ENCODE measurements at regions not wholly inside any gene's neighbourhood (a gene's known extent, or its start where the extent isn't known, plus 50 kb on each side); places are given as distances from the start of the nearest gene placed in this dataset.
"Not testable (repeated sequence)": the region's sequence is repeated elsewhere in the genome, so short reads cannot be mapped to it uniquely, and the experiment has no call there.

DNA sequence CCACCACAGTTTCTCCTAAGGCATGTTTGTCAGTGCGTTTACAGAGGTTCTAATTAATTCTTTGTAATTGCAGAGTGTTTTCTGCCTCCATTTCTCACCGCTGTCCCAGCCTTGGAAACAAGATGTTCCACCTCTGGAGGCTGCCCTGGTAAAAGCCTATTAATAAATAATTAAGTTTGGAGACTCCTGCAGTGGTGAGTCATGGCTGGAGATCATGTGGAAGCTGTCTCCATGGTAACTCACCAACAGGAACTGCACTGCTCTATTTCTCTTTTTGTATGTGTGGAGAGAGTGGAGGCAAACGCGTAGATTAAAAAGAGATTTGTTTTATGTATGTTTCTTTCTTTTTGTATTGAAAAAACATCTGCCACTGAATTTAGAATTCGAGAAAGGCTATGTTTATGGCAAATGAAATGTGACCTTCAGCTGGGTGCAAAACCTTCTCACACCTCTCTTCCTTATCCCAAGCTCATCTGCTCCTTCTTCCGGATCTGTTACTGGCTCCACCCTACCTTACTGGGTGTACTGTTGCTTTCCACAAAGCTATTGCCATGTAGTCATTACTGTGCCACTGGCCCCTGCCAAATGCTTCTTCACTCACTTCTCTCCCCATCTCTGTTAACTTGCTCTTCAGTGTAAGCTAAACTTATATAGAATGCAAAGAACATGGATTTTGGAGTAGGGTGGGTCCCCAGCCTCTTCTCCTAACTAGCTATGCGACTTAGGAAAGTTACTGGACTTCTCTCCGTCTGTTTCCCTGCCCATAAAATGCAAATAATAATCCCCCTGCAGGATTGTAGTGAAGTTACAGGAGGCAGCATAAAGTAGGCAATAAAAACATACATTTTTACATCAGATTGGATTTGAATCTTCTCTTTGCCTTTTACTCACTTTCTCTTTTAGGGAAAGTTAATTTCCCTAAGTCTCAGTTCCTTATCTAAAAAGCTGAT is 778.5 kb downstream of the NTRK3 start:
- H3K27ac ChIP-seq: no peak overlapping the region
- no peak for TF ChIP-seq CTCF (IDR thresholded peaks at IDR 0.05)
- no peak for TF ChIP-seq ZFX (IDR thresholded peaks at IDR 0.05; ENCODE audit: borderline replicate concordance)

- TF ChIP-seq CTCF (IDR thresholded peaks at IDR 0.05): no peak
- TF ChIP-seq ZFX (IDR thresholded peaks at IDR 0.05; ENCODE audit: borderline replicate concordance): no peak
- no peak overlapping the region for H3K27ac ChIP-seq
Measured at GRCh38 chr15:87477026-87477425, 779.5 kb downstream of the NTRK3 start.

GRCh38 chr15:87470923-87471322 is 785.6 kb downstream of the NTRK3 start:
- TF ChIP-seq ZFX (IDR thresholded peaks at IDR 0.05; ENCODE audit: borderline replicate concordance): no peak
- TF ChIP-seq CTCF (IDR thresholded peaks at IDR 0.05): no peak

DNA sequence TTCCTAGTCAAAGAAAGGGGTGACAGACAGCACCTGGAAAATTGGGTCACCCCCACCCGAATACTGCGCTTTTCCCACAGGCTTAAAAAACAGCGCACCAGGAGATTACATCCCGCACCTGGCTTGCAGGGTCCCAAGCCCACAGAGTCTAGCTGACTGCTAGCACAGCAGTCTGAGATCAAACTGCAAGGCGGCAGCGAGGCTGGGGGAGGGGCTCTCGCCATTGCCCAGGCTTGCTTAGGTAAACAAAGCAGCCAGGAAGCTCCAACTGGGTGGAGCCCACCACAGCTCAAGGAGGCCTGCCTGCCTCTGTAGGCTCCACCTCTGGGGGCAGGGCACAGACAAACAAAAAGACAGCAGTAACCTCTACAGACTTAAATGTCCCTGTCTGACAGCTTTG is 792.6 kb downstream of the NTRK3 start:
- not testable (repeated sequence) for H3K27ac ChIP-seq

More at GRCh38 chr15:87470923-87471322, 785.6 kb downstream of the NTRK3 start:
- no peak overlapping the region for H3K27ac ChIP-seq

GRCh38 chr15:87461631-87462030 is 794.9 kb downstream of the NTRK3 start:
- no peak for TF ChIP-seq CTCF (IDR thresholded peaks at IDR 0.05)
- no peak for TF ChIP-seq ZFX (IDR thresholded peaks at IDR 0.05; ENCODE audit: borderline replicate concordance)
- H3K27ac ChIP-seq: no peak overlapping the region

- no peak overlapping the region for H3K27ac ChIP-seq
- no peak for TF ChIP-seq CTCF (IDR thresholded peaks at IDR 0.05)
- TF ChIP-seq ZFX (IDR thresholded peaks at IDR 0.05; ENCODE audit: borderline replicate concordance): no peak
Measured at GRCh38 chr15:87454860-87455259, 801.7 kb downstream of the NTRK3 start.

GRCh38 chr15:87450314-87450713 is 806.2 kb downstream of the NTRK3 start:
- no peak overlapping the region for H3K27ac ChIP-seq
- TF ChIP-seq ZFX (IDR thresholded peaks at IDR 0.05; ENCODE audit: borderline replicate concordance) (no peak), CTCF (IDR thresholded peaks at IDR 0.05) (no peak)

Data from 22Rv1 (cell line).